Right lobe of liver (tissue), 6 donors: ENCODE measurements at regions not wholly inside any gene's neighbourhood (a gene's known extent, or its start where the extent isn't known, plus 50 kb on each side); places are given as distances from the start of the nearest gene placed in this dataset.

Source experiments
- ATAC-seq, 4 donors: fragments of 200-7000 bp; cut with Tn5 transposase; one replicate each; pipeline ENCODE4 v1.9.1; 2020; ENCODE audit warnings: mild to moderate bottlenecking in 4 of 4, moderate library complexity in 4 of 4
- DNase-seq, 3 donors: peaks; one replicate each; pipeline ENCODE4 v3.0.0-alpha.2; 2020
- H3K27ac ChIP-seq, 3 donors: fragments of 200-600 bp; one replicate each; pipeline ENCODE4 v1.8.0; 2022
- H3K27me3 ChIP-seq, 2 donors: fragments of 200-600 bp; one replicate each; pipeline ENCODE4 v1.8.0; 2022
- H3K36me3 ChIP-seq, 4 donors: fragments of 200-600 bp; sonication (generic) in 1 of 4; one replicate each; pipeline versions ENCODE4 v1.5.1 to v1.8.0; 2017 to 2022; ENCODE audit warnings: control low read depth in 1 of 4
- H3K4me1 ChIP-seq, 4 donors: fragments of 200-600 bp; sonication (generic) in 1 of 4; one replicate each; pipeline versions ENCODE4 v1.5.1 to v1.8.0; 2017 to 2022; ENCODE audit warnings: control low read depth in 1 of 4
- H3K4me3 ChIP-seq, 3 donors: fragments of 200-600 bp; one replicate each; pipeline ENCODE4 v1.8.0; 2022
- H3K9me3 ChIP-seq, 4 donors: fragments of 200-600 bp; sonication (generic) in 1 of 4; one replicate each; pipeline versions ENCODE4 v1.5.1 to v1.8.0; 2017 to 2022; ENCODE audit warnings: control low read depth in 1 of 4
- CTCF ChIP-seq, 4 donors: fragments of 200-600 bp in 3 of 4; fragments of 450-650 bp in 1 of 4; IDR thresholded peaks; one replicate each; pipeline versions ENCODE4 v1.5.1 to v1.8.0; 2016 to 2022; ENCODE audit warnings: antibody characterized with exemption in 4 of 4, mild to moderate bottlenecking in 2 of 4
- POLR2A ChIP-seq: fragments of 450-650 bp; IDR thresholded peaks from one replicate; pipeline ENCODE4 v1.6.1; 2017; ENCODE audit warnings: antibody characterized with exemption, mild to moderate bottlenecking
- WGBS: methylation state at CpG from one replicate; pipeline ENCODE4 v1.1.6; 2018; ENCODE audit warnings: low coverage, low lambda C conversion rate; ENCODE audit not compliant: insufficient coverage; ENCODE audit errors: missing lambda C conversion rate; 5-methylcytosine and 5-hydroxymethylcytosine counted together
- intact Hi-C, 2 donors: fragments of 100-400 bp; cut with DNase I; formaldehyde crosslinking; loops; one replicate each; pipeline versions ENCODE4 v1.11.2 to v1.14.1; 2022
- donor health status: DM: no; HTN: yes; CAD: no.
- donor health status: DM: no; HTN: no; CAD: no.
- donor health status: DM: no; HTN: no; CAD: no.
- donor health status: DM: no; HTN: yes; CAD: no.
- donor health status: DM: no; HTN: yes; CAD: no.

GRCh38 chr3:28739647-28740046 lies 391.0 kb upstream of the AZI2 start:
- H3K4me3 ChIP-seq, result no peak overlapping the region
- intact Hi-C loops, result no loop called here
- TF ChIP-seq CTCF (IDR thresholded peaks at IDR 0.05) (no peak), POLR2A (no peak)
- H3K27me3 ChIP-seq, result no peaks in the 10 kb centered on the region
- WGBS, result 84% methylated on average over 1 of the region's 1 CpG
- H3K4me1 ChIP-seq, result peaks cover 0 to 14% (median 0%) of the 10 kb centered on the region in 4 donors
- H3K9me3 ChIP-seq, result no peaks in the 10 kb centered on the region
- ATAC-seq (no peak), DNase-seq (no peak)
- H3K27ac ChIP-seq, result no peak overlapping the region
- no peaks in the 10 kb centered on the region for H3K36me3 ChIP-seq

GRCh38 chr3:28743271-28743670 lies 394.6 kb upstream of the AZI2 start:
- 72% methylated on average over 2 of the region's 2 CpGs for WGBS
- peaks cover 0 to 15% (median 0%) of the 10 kb centered on the region in 4 donors for H3K4me1 ChIP-seq
- H3K4me3 ChIP-seq, result no peak overlapping the region
- H3K9me3 ChIP-seq, result no peaks in the 10 kb centered on the region
- ATAC-seq (no peak), DNase-seq (no peak)
- intact Hi-C loops, result no loop called here
- no peaks in the 10 kb centered on the region for H3K27me3 ChIP-seq
- TF ChIP-seq POLR2A (no peak), CTCF (IDR thresholded peaks at IDR 0.05) (no peak)
- H3K27ac ChIP-seq, result no peak overlapping the region
- no peaks in the 10 kb centered on the region for H3K36me3 ChIP-seq

- WGBS, result 15% methylated on average over 4 of the region's 4 CpGs
- Histone ChIP-seq H3K27me3 (no peaks in the 10 kb centered on the region), H3K4me1 (peaks cover 0 to 15% (median 0%) of the 10 kb centered on the region in 4 donors), H3K36me3 (no peaks in the 10 kb centered on the region), H3K4me3 (no peak overlapping the region), H3K9me3 (no peaks in the 10 kb centered on the region), H3K27ac (no peak overlapping the region)
- intact Hi-C loops, result no loop called here
- no peak for TF ChIP-seq POLR2A
- no peak for TF ChIP-seq CTCF (IDR thresholded peaks at IDR 0.05)
- DNase-seq, result peak in 1 of 3 donors; percentile 69
- peak; percentile 93 to 99 (median 98) for ATAC-seq
Observed at GRCh38 chr3:28743831-28744230, 395.2 kb upstream of the AZI2 start.

- no peak for DNase-seq
- H3K4me1 ChIP-seq, result peaks cover 0 to 15% (median 0%) of the 10 kb centered on the region in 4 donors
- no peaks in the 10 kb centered on the region for H3K9me3 ChIP-seq
- WGBS, result 90% methylated on average over 4 of the region's 4 CpGs
- no peak overlapping the region for H3K27ac ChIP-seq
- no peaks in the 10 kb centered on the region for H3K27me3 ChIP-seq
- intact Hi-C loops, result no loop called here
- no peaks in the 10 kb centered on the region for H3K36me3 ChIP-seq
- H3K4me3 ChIP-seq, result no peak overlapping the region
- TF ChIP-seq POLR2A (no peak), CTCF (IDR thresholded peaks at IDR 0.05) (no peak)
- ATAC-seq, result no peak
Observed at GRCh38 chr3:28745436-28745835, 396.8 kb upstream of the AZI2 start.
